Trophoblast cell (in vitro differentiated cells and primary cell): ENCODE measurements at regions not wholly inside any gene's neighbourhood (a gene's known extent, or its start where the extent isn't known, plus 50 kb on each side); places are given as distances from the start of the nearest gene placed in this dataset.

Experiments used
- DNase-seq, 2 donors: peaks; one replicate each; pipeline ENCODE4 v3.0.0-alpha.2; 2016
- H2AFZ ChIP-seq: 2 replicates; pipeline ENCODE4 v1.6.1; 2013; ENCODE audit warnings: low read length, moderate library complexity, mild to moderate bottlenecking; ENCODE audit not compliant: insufficient read depth, poor library complexity
- H2AK5ac ChIP-seq: 2 replicates; pipeline ENCODE4 v1.6.1; 2013; ENCODE audit warnings: mild to moderate bottlenecking, low read length
- H2BK120ac ChIP-seq: 2 replicates; pipeline ENCODE4 v1.6.1; 2013; ENCODE audit warnings: low read length, mild to moderate bottlenecking, moderate library complexity; ENCODE audit not compliant: insufficient read depth, poor library complexity
- H2BK12ac ChIP-seq: 2 replicates; pipeline ENCODE4 v1.6.1; 2013; ENCODE audit warnings: mild to moderate bottlenecking, low read length, moderate library complexity
- H2BK5ac ChIP-seq: 2 replicates; pipeline ENCODE4 v1.6.1; 2013; ENCODE audit warnings: low read length, low read depth, moderate library complexity, mild to moderate bottlenecking; ENCODE audit not compliant: poor library complexity
- H3K14ac ChIP-seq: 2 replicates; pipeline ENCODE4 v1.6.1; 2013; ENCODE audit warnings: mild to moderate bottlenecking, low read length
- H3K18ac ChIP-seq: 2 replicates; pipeline ENCODE4 v1.6.1; 2013; ENCODE audit warnings: mild to moderate bottlenecking, low read length
- H3K23ac ChIP-seq: 2 replicates; pipeline ENCODE4 v1.6.1; 2013; ENCODE audit warnings: low read length
- H3K27ac ChIP-seq: 2 replicates; pipeline ENCODE4 v1.5.1; 2013; ENCODE audit warnings: low read depth, mild to moderate bottlenecking, inconsistent platforms, low read length, moderate library complexity
- H3K27me3 ChIP-seq: 2 replicates; pipeline ENCODE4 v1.6.1; 2013; ENCODE audit warnings: inconsistent platforms, mild to moderate bottlenecking, low read length, moderate library complexity; ENCODE audit not compliant: insufficient read depth
- H3K36me3 ChIP-seq, 2 experiments: 1 replicate in 1 of 2; 2 replicates in 1 of 2; pipeline ENCODE4 v1.6.1; 2013; ENCODE audit warnings: low read length in 2 of 2, mild to moderate bottlenecking in 2 of 2, moderate library complexity in 1 of 2; ENCODE audit not compliant: insufficient read depth in 2 of 2, control insufficient read depth in 1 of 2
- H3K4ac ChIP-seq: 2 replicates; pipeline ENCODE4 v1.6.1; 2013; ENCODE audit warnings: low read depth, mild to moderate bottlenecking, low read length, moderate library complexity
- H3K4me1 ChIP-seq, 2 experiments: 1 replicate in 1 of 2; 2 replicates in 1 of 2; pipeline ENCODE4 v1.6.1; 2013; ENCODE audit warnings: low read length in 2 of 2, mild to moderate bottlenecking in 2 of 2, moderate library complexity in 1 of 2; ENCODE audit not compliant: insufficient read depth in 2 of 2, control insufficient read depth in 1 of 2
- H3K4me2 ChIP-seq: 2 replicates; pipeline ENCODE4 v1.6.1; 2013; ENCODE audit warnings: inconsistent platforms, mild to moderate bottlenecking, low read length, moderate library complexity
- H3K4me3 ChIP-seq: 2 replicates; pipeline ENCODE4 v1.5.1; 2013; ENCODE audit warnings: mild to moderate bottlenecking, low read depth, low read length, inconsistent platforms
- H3K79me1 ChIP-seq: one replicate; pipeline ENCODE4 v1.6.1; 2013; ENCODE audit warnings: low read length
- H3K79me2 ChIP-seq: 2 replicates; pipeline ENCODE4 v1.6.1; 2013; ENCODE audit warnings: low read length, mild to moderate bottlenecking; ENCODE audit not compliant: control insufficient read depth, insufficient read depth, poor library complexity
- H3K9ac ChIP-seq: 2 replicates; pipeline ENCODE4 v1.6.1; 2013; ENCODE audit warnings: mild to moderate bottlenecking, low read length
- H3K9me3 ChIP-seq: 2 replicates; pipeline ENCODE4 v1.6.1; 2013; ENCODE audit warnings: low read depth, mild to moderate bottlenecking, control low read depth, inconsistent platforms, low read length; ENCODE audit not compliant: insufficient read depth
- H4K12ac ChIP-seq: 2 replicates; pipeline ENCODE4 v1.6.1; 2013; ENCODE audit warnings: low read depth, mild to moderate bottlenecking, low read length, moderate library complexity
- H4K8ac ChIP-seq: 2 replicates; pipeline ENCODE4 v1.6.1; 2013; ENCODE audit warnings: low read depth, mild to moderate bottlenecking, low read length, moderate library complexity
- H4K91ac ChIP-seq: one replicate; pipeline ENCODE4 v1.6.1; 2013; ENCODE audit warnings: low read depth, mild to moderate bottlenecking, low read length, moderate library complexity
- WGBS: extraction: QIAGEN DNeasy Blood & Tissue Kit; methylation state at CpG from one replicate; pipeline ENCODE4 v1.1.7; 2013; ENCODE audit warnings: missing lambda C conversion rate; ENCODE audit not compliant: insufficient read length, insufficient coverage; ENCODE audit errors: extremely low coverage; 5-methylcytosine and 5-hydroxymethylcytosine counted together

- Histone ChIP-seq H3K4ac (no peak overlapping the region), H4K8ac (no peak overlapping the region), H3K27me3 (no peaks in the 10 kb centered on the region), H4K91ac (no peak overlapping the region), H3K14ac (no peak overlapping the region), H3K36me3 (no peaks in the 10 kb centered on the region), H2AFZ (no peak overlapping the region), H3K9me3 (peaks cover 4% of the 10 kb centered on the region), H2BK12ac (no peak overlapping the region), H3K79me2 (no peaks in the 10 kb centered on the region), H3K79me1 (no peaks in the 10 kb centered on the region), H3K18ac (no peak overlapping the region), H2BK120ac (no peak overlapping the region), H3K27ac (no peak overlapping the region), H3K4me3 (no peak overlapping the region), H3K9ac (no peak overlapping the region), H3K23ac (no peak overlapping the region), H2BK5ac (no peak overlapping the region), H3K4me2 (no peak overlapping the region), H2AK5ac (no peak overlapping the region), H3K4me1 (no peaks in the 10 kb centered on the region), H4K12ac (no peak overlapping the region)
- no CpG with 5 or more reads among the region's 7 CpGs for WGBS
- no peak for DNase-seq
These were observed 278.3 kb upstream of the ZNF32 start for GRCh38 chr10:43926875-43927406.

- Histone ChIP-seq H3K18ac (no peak overlapping the region), H3K23ac (no peak overlapping the region), H3K27me3 (no peaks in the 10 kb centered on the region), H3K4me1 (no peaks in the 10 kb centered on the region), H2AK5ac (no peak overlapping the region), H2BK5ac (no peak overlapping the region), H2BK12ac (no peak overlapping the region), H3K79me1 (no peaks in the 10 kb centered on the region), H3K27ac (no peak overlapping the region), H3K9me3 (peaks cover 4% of the 10 kb centered on the region), H3K36me3 (no peaks in the 10 kb centered on the region), H3K79me2 (no peaks in the 10 kb centered on the region), H2BK120ac (no peak overlapping the region), H3K4me2 (no peak overlapping the region), H3K9ac (no peak overlapping the region), H3K4ac (no peak overlapping the region), H2AFZ (no peak overlapping the region), H3K14ac (no peak overlapping the region), H4K91ac (no peak overlapping the region), H3K4me3 (no peak overlapping the region), H4K8ac (no peak overlapping the region), H4K12ac (no peak overlapping the region)
- no peak for DNase-seq
- WGBS, result no CpG with 5 or more reads among the region's 5 CpGs
These were observed 277.7 kb upstream of the ZNF32 start for GRCh38 chr10:43926371-43926770.

- no CpG with 5 or more reads among the region's 7 CpGs for WGBS
- H2BK12ac ChIP-seq, result no peak overlapping the region
- no peak overlapping the region for H4K91ac ChIP-seq
- no peak overlapping the region for H2BK120ac ChIP-seq
- no peak overlapping the region for H2BK5ac ChIP-seq
- H3K79me1 ChIP-seq, result no peaks in the 10 kb centered on the region
- no peak overlapping the region for H3K18ac ChIP-seq
- H3K4ac ChIP-seq, result no peak overlapping the region
- H3K4me3 ChIP-seq, result no peak overlapping the region
- no peaks in the 10 kb centered on the region for H3K79me2 ChIP-seq
- H3K4me2 ChIP-seq, result no peak overlapping the region
- H3K4me1 ChIP-seq, result no peaks in the 10 kb centered on the region
- no peak overlapping the region for H4K8ac ChIP-seq
- no peaks in the 10 kb centered on the region for H3K36me3 ChIP-seq
- DNase-seq, result no peak
- no peak overlapping the region for H3K9ac ChIP-seq
- H2AFZ ChIP-seq, result no peak overlapping the region
- no peak overlapping the region for H2AK5ac ChIP-seq
- no peak overlapping the region for H3K27ac ChIP-seq
- H3K27me3 ChIP-seq, result no peaks in the 10 kb centered on the region
- H3K9me3 ChIP-seq, result peaks cover 4% of the 10 kb centered on the region
- H4K12ac ChIP-seq, result no peak overlapping the region
- H3K23ac ChIP-seq, result no peak overlapping the region
- no peak overlapping the region for H3K14ac ChIP-seq
These were observed 277.1 kb upstream of the ZNF32 start for GRCh38 chr10:43925793-43926192.

- Histone ChIP-seq H3K4ac (no peak overlapping the region), H2BK12ac (no peak overlapping the region), H3K27ac (no peak overlapping the region), H2BK120ac (no peak overlapping the region), H2AK5ac (no peak overlapping the region), H3K9me3 (peaks cover 9% of the 10 kb centered on the region), H3K36me3 (no peaks in the 10 kb centered on the region), H3K4me3 (no peak overlapping the region), H3K14ac (no peak overlapping the region), H3K4me2 (no peak overlapping the region), H2AFZ (no peak overlapping the region), H3K27me3 (no peaks in the 10 kb centered on the region), H3K4me1 (no peaks in the 10 kb centered on the region), H3K18ac (no peak overlapping the region), H4K12ac (no peak overlapping the region), H2BK5ac (no peak overlapping the region), H3K9ac (no peak overlapping the region), H4K91ac (no peak overlapping the region), H3K79me2 (no peaks in the 10 kb centered on the region), H3K23ac (no peak overlapping the region), H3K79me1 (no peaks in the 10 kb centered on the region), H4K8ac (no peak overlapping the region)
- no CpG with 5 or more reads among the region's 2 CpGs for WGBS
- no peak for DNase-seq
These were observed 274.6 kb upstream of the ZNF32 start for GRCh38 chr10:43923328-43923727.
